DMS114 treated with DMSO at 0.1 percent for 48 hours (cell line): ENCODE measurements at regions not wholly inside any gene's neighbourhood (a gene's known extent, or its start where the extent isn't known, plus 50 kb on each side); places are given as distances from the start of the nearest gene placed in this dataset.

Source experiments
- DNase-seq: peaks from one replicate; lab custom pipeline; 2025; ENCODE audit not compliant: unreplicated experiment; lab: John Stamatoyannopoulos, UW

- DNase-seq: no peak
Observed at GRCh38 chr14:97287956-97288355, 490.8 kb downstream of the VRK1 start.

GRCh38 chr14:97290065-97290464 lies 492.9 kb downstream of the VRK1 start:
- DNase-seq: no peak

GRCh38 chr14:97290977-97291376 lies 493.8 kb downstream of the VRK1 start:
- DNase-seq: no peak

- DNase-seq: no peak
Observed at GRCh38 chr14:97293659-97294058, 496.5 kb downstream of the VRK1 start.

- no peak for DNase-seq
Observed at GRCh38 chr14:97295108-97295710, 498.0 kb downstream of the VRK1 start.

- no peak for DNase-seq
Observed at GRCh38 chr14:97296176-97296575, 499.0 kb downstream of the VRK1 start.

- no peak for DNase-seq
Observed at GRCh38 chr14:97297100-97297499, 499.9 kb downstream of the VRK1 start.

- no peak for DNase-seq
Observed at GRCh38 chr14:97298331-97298730, 501.1 kb downstream of the VRK1 start.

GRCh38 chr14:97298736-97299135 lies 501.6 kb downstream of the VRK1 start:
- no peak for DNase-seq

- DNase-seq: no peak
Observed at GRCh38 chr14:97299661-97300060, 502.5 kb downstream of the VRK1 start.

GRCh38 chr14:97301931-97302559 lies 504.9 kb downstream of the VRK1 start:
- no peak for DNase-seq

- no peak for DNase-seq
Observed at GRCh38 chr14:97306133-97306759, 509.1 kb downstream of the VRK1 start.

- DNase-seq: no peak
Observed at GRCh38 chr14:97306760-97307246, 509.6 kb downstream of the VRK1 start.

GRCh38 chr14:97311411-97311810 lies 514.2 kb downstream of the VRK1 start:
- DNase-seq: no peak

GRCh38 chr14:97312910-97313309 lies 515.7 kb downstream of the VRK1 start:
- DNase-seq: no peak

- DNase-seq: no peak
Observed at GRCh38 chr14:97315790-97316189, 518.6 kb downstream of the VRK1 start.

- no peak for DNase-seq
Observed at GRCh38 chr14:97318380-97318779, 521.2 kb downstream of the VRK1 start.

- DNase-seq: no peak
Observed at GRCh38 chr14:97319691-97320090, 522.5 kb downstream of the VRK1 start.

- DNase-seq: no peak
Observed at GRCh38 chr14:97328743-97329142, 531.6 kb downstream of the VRK1 start.

GRCh38 chr14:97329701-97330100 lies 532.5 kb downstream of the VRK1 start:
- no peak for DNase-seq

- no peak for DNase-seq
Observed at GRCh38 chr14:97331058-97331457, 533.9 kb downstream of the VRK1 start.

- no peak for DNase-seq
Observed at GRCh38 chr14:97331526-97331925, 534.3 kb downstream of the VRK1 start.
